ENCODE measurements at regions not wholly inside any gene's neighbourhood (a gene's known extent, or its start where the extent isn't known, plus 50 kb on each side); places are given as distances from the start of the nearest gene placed in this dataset.

- intact Hi-C loops (cut with micrococcal nuclease) = no loop called here
- Mint-ChIP-seq H3K27me3 (ENCODE audit: low read depth) (no peaks in the 10 kb centered on the region), H3K27ac (no peak overlapping the region), H3K4me3 (no peak overlapping the region), H3K4me1 (ENCODE audit: low read depth) (no peaks in the 10 kb centered on the region), H3K36me3 (ENCODE audit: low read depth) (no peaks in the 10 kb centered on the region), H3K9me3 (peaks cover 1% of the 10 kb centered on the region)
- CTCF ChIA-PET = no interaction called here
- DNase-seq = no peak
Observed at GRCh38 chr14:45728434-45729225, 475.6 kb upstream of the MIS18BP1 start.

- H3K9me3 Mint-ChIP-seq = peaks cover 1% of the 10 kb centered on the region
- DNase-seq = no peak
- H3K27me3 Mint-ChIP-seq (ENCODE audit: low read depth) = no peaks in the 10 kb centered on the region
- intact Hi-C loops (cut with micrococcal nuclease) = no loop called here
- CTCF ChIA-PET = no interaction called here
- H3K27ac Mint-ChIP-seq = no peak overlapping the region
- no peaks in the 10 kb centered on the region for H3K36me3 Mint-ChIP-seq (ENCODE audit: low read depth)
- H3K4me3 Mint-ChIP-seq = no peak overlapping the region
- no peaks in the 10 kb centered on the region for H3K4me1 Mint-ChIP-seq (ENCODE audit: low read depth)
Observed at GRCh38 chr14:45727133-45727532, 474.1 kb upstream of the MIS18BP1 start.

DNA sequence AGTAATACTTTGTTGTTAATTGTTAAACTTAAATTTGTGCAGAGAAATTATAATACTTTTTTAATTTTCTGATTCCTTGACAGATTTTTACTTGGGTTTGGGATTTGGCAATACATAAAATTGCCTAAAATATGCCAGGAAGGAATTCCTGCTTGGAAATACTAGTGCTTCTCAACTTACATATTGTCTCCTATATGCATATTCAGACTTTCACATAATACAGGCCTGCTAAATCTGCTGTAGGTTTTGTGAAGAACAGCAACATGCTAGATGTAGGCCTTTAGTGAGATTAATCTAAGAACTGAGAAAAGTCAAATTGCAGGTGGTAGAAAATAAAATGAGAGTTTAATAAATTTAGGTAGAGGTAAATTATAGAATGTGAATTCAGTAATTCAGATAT is 468.5 kb upstream of the MIS18BP1 start:
- Mint-ChIP-seq H3K9me3 (peaks cover 1% of the 10 kb centered on the region), H3K27ac (no peak overlapping the region), H3K27me3 (ENCODE audit: low read depth) (no peaks in the 10 kb centered on the region), H3K36me3 (ENCODE audit: low read depth) (no peaks in the 10 kb centered on the region), H3K4me1 (ENCODE audit: low read depth) (no peaks in the 10 kb centered on the region), H3K4me3 (no peak overlapping the region)
- CTCF ChIA-PET = no interaction called here
- intact Hi-C loops (cut with micrococcal nuclease) = no loop called here
- no peak for DNase-seq

DNA sequence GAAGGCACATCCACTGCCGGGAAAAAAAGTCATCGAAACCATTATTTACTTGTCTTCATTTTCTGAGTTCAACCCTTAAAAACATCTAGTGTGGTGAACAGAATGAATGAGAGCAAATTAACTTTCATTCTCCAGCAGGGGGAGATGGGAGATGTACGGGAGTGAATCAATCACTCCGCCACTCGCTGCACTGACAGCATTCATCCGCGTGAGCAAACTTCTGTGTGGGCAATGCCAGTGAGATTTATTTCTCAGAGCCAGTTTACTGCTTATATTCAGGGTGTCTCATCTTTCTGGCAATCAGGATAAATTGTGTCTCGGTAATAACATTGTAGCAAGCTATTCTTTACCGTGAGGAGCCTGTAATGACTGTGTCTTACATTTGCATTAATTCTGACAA is 463.6 kb upstream of the MIS18BP1 start:
- DNase-seq = no peak
- no peak overlapping the region for H3K4me3 Mint-ChIP-seq
- CTCF ChIA-PET = no interaction called here
- no peaks in the 10 kb centered on the region for H3K27me3 Mint-ChIP-seq (ENCODE audit: low read depth)
- intact Hi-C loops (cut with micrococcal nuclease) = no loop called here
- no peaks in the 10 kb centered on the region for H3K4me1 Mint-ChIP-seq (ENCODE audit: low read depth)
- no peaks in the 10 kb centered on the region for H3K36me3 Mint-ChIP-seq (ENCODE audit: low read depth)
- H3K9me3 Mint-ChIP-seq = peaks cover 14% of the 10 kb centered on the region
- no peak overlapping the region for H3K27ac Mint-ChIP-seq

DNA sequence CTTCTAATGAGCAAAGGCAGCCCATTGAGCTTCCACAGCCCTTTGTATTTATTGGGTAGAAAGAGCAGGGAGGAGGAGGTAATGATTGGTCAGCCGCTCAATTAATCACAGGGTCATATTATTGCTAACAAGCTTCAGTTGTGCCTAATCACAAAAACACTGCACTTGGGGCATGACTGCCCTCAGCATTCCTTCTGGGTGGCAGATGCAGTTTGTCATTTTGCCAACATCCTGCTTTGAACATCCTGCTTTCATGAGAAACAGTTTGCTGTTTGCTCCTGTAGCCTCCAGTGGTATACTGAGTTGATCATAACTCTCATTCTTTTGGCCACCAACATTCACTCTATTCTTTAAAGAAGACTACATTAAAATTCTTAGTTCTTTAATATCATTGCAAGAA is 462.9 kb upstream of the MIS18BP1 start:
- H3K4me3 Mint-ChIP-seq = no peak overlapping the region
- intact Hi-C loops (cut with micrococcal nuclease) = no loop called here
- no peaks in the 10 kb centered on the region for H3K36me3 Mint-ChIP-seq (ENCODE audit: low read depth)
- peaks cover 14% of the 10 kb centered on the region for H3K9me3 Mint-ChIP-seq
- H3K4me1 Mint-ChIP-seq (ENCODE audit: low read depth) = no peaks in the 10 kb centered on the region
- no peak for DNase-seq
- no peaks in the 10 kb centered on the region for H3K27me3 Mint-ChIP-seq (ENCODE audit: low read depth)
- CTCF ChIA-PET = no interaction called here
- no peak overlapping the region for H3K27ac Mint-ChIP-seq

DNA sequence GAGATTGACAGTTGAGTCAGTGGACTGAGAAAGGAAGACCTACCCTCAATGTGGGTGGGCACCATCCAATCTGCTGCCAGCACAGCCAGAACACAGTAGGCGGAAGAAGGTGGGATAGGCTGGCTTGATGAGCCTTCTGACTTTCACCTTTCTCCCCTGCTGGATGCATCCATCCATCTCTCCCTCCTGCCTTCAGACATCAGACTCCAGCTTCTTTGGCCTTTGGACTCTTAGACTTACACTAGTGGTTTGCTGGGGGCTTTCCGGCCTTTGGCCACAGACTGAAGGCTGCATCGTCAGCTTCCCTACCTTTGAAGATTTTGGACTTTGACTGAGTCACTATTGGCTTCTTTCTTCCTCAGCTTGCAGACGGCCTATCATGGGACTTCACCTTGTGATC is 456.5 kb upstream of the MIS18BP1 start:
- no peaks in the 10 kb centered on the region for H3K36me3 Mint-ChIP-seq (ENCODE audit: low read depth)
- CTCF ChIA-PET = no interaction called here
- no peak for DNase-seq
- no peaks in the 10 kb centered on the region for H3K27me3 Mint-ChIP-seq (ENCODE audit: low read depth)
- peaks cover 2% of the 10 kb centered on the region for H3K9me3 Mint-ChIP-seq
- intact Hi-C loops (cut with micrococcal nuclease) = no loop called here
- H3K27ac Mint-ChIP-seq = no peak overlapping the region
- no peaks in the 10 kb centered on the region for H3K4me1 Mint-ChIP-seq (ENCODE audit: low read depth)
- no peak overlapping the region for H3K4me3 Mint-ChIP-seq

- Mint-ChIP-seq H3K27me3 (ENCODE audit: low read depth) (no peaks in the 10 kb centered on the region), H3K27ac (no peak overlapping the region), H3K9me3 (peaks cover 3% of the 10 kb centered on the region), H3K4me3 (no peak overlapping the region), H3K4me1 (ENCODE audit: low read depth) (no peaks in the 10 kb centered on the region), H3K36me3 (ENCODE audit: low read depth) (no peaks in the 10 kb centered on the region)
- DNase-seq = no peak
- intact Hi-C loops (cut with micrococcal nuclease) = no loop called here
- CTCF ChIA-PET = no interaction called here
Observed at GRCh38 chr14:45705940-45706534, 453.0 kb upstream of the MIS18BP1 start.

GRCh38 chr14:45699471-45699870 is 446.5 kb upstream of the MIS18BP1 start:
- Mint-ChIP-seq H3K27me3 (ENCODE audit: low read depth) (no peaks in the 10 kb centered on the region), H3K27ac (no peak overlapping the region), H3K9me3 (peaks cover 9% of the 10 kb centered on the region), H3K4me3 (no peak overlapping the region), H3K4me1 (ENCODE audit: low read depth) (no peaks in the 10 kb centered on the region), H3K36me3 (ENCODE audit: low read depth) (no peaks in the 10 kb centered on the region)
- DNase-seq = no peak
- intact Hi-C loops (cut with micrococcal nuclease) = no loop called here
- CTCF ChIA-PET = no interaction called here

- H3K9me3 Mint-ChIP-seq = peaks cover 9% of the 10 kb centered on the region
- intact Hi-C loops (cut with micrococcal nuclease) = no loop called here
- no peaks in the 10 kb centered on the region for H3K4me1 Mint-ChIP-seq (ENCODE audit: low read depth)
- no peaks in the 10 kb centered on the region for H3K36me3 Mint-ChIP-seq (ENCODE audit: low read depth)
- no peak for DNase-seq
- H3K4me3 Mint-ChIP-seq = no peak overlapping the region
- CTCF ChIA-PET = no interaction called here
- no peaks in the 10 kb centered on the region for H3K27me3 Mint-ChIP-seq (ENCODE audit: low read depth)
- H3K27ac Mint-ChIP-seq = no peak overlapping the region
Observed at GRCh38 chr14:45698462-45699134, 445.6 kb upstream of the MIS18BP1 start.

- no peaks in the 10 kb centered on the region for H3K4me1 Mint-ChIP-seq (ENCODE audit: low read depth)
- intact Hi-C loops (cut with micrococcal nuclease) = no loop called here
- no peak overlapping the region for H3K27ac Mint-ChIP-seq
- no peak for DNase-seq
- no peak overlapping the region for H3K4me3 Mint-ChIP-seq
- no peaks in the 10 kb centered on the region for H3K27me3 Mint-ChIP-seq (ENCODE audit: low read depth)
- H3K9me3 Mint-ChIP-seq = peaks cover 8% of the 10 kb centered on the region
- CTCF ChIA-PET = no interaction called here
- H3K36me3 Mint-ChIP-seq (ENCODE audit: low read depth) = no peaks in the 10 kb centered on the region
Observed at GRCh38 chr14:45686771-45687170, 433.8 kb upstream of the MIS18BP1 start.

- Mint-ChIP-seq H3K9me3 (peaks cover 4% of the 10 kb centered on the region), H3K4me1 (ENCODE audit: low read depth) (no peaks in the 10 kb centered on the region), H3K27ac (no peak overlapping the region), H3K36me3 (ENCODE audit: low read depth) (no peaks in the 10 kb centered on the region), H3K27me3 (ENCODE audit: low read depth) (no peaks in the 10 kb centered on the region), H3K4me3 (no peak overlapping the region)
- no peak for DNase-seq
- intact Hi-C loops (cut with micrococcal nuclease) = no loop called here
- CTCF ChIA-PET = no interaction called here
Observed at GRCh38 chr14:45680531-45680930, 427.5 kb upstream of the MIS18BP1 start.

DNA sequence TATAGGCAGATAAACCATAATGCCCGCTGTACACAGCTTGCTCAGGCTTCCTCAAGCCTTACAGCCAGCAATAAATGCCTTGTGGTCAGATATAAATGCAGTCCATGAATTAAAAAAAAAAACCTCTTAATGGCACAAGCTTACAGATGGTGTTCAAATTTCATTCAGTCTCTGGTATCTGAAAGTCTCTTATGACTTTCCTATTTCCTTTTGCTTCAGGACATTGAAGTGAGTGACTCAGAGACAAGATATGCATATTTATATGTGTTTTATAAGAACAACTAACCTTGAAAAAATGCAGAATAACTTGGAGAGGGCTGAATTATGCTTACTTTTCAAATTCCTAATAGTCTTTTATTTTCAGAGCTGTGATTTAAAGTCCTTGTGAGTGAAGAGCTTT is 426.9 kb upstream of the MIS18BP1 start:
- Mint-ChIP-seq H3K9me3 (peaks cover 4% of the 10 kb centered on the region), H3K4me3 (no peak overlapping the region), H3K36me3 (ENCODE audit: low read depth) (no peaks in the 10 kb centered on the region), H3K27me3 (ENCODE audit: low read depth) (no peaks in the 10 kb centered on the region), H3K4me1 (ENCODE audit: low read depth) (no peaks in the 10 kb centered on the region), H3K27ac (no peak overlapping the region)
- CTCF ChIA-PET = no interaction called here
- DNase-seq = no peak
- intact Hi-C loops (cut with micrococcal nuclease) = no loop called here

DNA sequence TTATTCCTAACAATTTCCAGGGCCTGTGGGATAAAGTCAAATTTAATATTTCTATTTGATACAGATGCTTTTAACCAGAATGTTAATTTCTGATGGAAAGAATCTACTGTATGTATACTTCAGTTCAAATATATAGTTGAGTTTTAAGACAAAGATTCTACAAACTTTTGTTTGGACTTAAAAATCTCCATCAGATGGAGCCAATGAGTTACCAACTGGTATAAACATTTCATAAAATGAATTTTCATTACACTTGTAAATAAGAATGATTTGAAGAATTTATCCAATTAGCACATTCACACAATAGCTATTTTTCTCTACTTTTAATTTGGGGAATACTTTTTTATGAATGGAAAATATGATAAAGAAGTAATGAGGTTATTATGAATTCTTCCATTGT is 425.2 kb upstream of the MIS18BP1 start:
- Mint-ChIP-seq H3K4me1 (ENCODE audit: low read depth) (no peaks in the 10 kb centered on the region), H3K27me3 (ENCODE audit: low read depth) (no peaks in the 10 kb centered on the region), H3K27ac (no peak overlapping the region), H3K4me3 (no peak overlapping the region), H3K36me3 (ENCODE audit: low read depth) (no peaks in the 10 kb centered on the region), H3K9me3 (peaks cover 2% of the 10 kb centered on the region)
- DNase-seq = no peak
- intact Hi-C loops (cut with micrococcal nuclease) = no loop called here
- CTCF ChIA-PET = no interaction called here
